Astrocyte of the cerebellum (primary cell): ENCODE measurements at regions not wholly inside any gene's neighbourhood (a gene's known extent, or its start where the extent isn't known, plus 50 kb on each side); places are given as distances from the start of the nearest gene placed in this dataset.

ENCODE experiments used
- DNase-seq: peaks from one replicate; pipeline ENCODE4 v3.0.0-alpha.2; 2011; ENCODE audit warnings: low read depth
- H3K4me3 ChIP-seq: 2 replicates; pipeline ENCODE4 v1.5.1; 2011; ENCODE audit warnings: mild to moderate bottlenecking, low read depth, low read length, moderate library complexity
- in situ Hi-C: cut with HindIII; loops from 2 replicates; pipeline ENCODE4 v1.10.0; 2017; ENCODE audit warnings: low sequenced_read_pairs
- TF ChIP-seq, protein P1 (sequence below): IDR thresholded peaks from 2 replicates; pipeline ENCODE4 v1.5.1; 2012; ENCODE audit warnings: low read length, low read depth, moderate library complexity, mild to moderate bottlenecking; ENCODE audit errors: missing control alignments

DNA sequence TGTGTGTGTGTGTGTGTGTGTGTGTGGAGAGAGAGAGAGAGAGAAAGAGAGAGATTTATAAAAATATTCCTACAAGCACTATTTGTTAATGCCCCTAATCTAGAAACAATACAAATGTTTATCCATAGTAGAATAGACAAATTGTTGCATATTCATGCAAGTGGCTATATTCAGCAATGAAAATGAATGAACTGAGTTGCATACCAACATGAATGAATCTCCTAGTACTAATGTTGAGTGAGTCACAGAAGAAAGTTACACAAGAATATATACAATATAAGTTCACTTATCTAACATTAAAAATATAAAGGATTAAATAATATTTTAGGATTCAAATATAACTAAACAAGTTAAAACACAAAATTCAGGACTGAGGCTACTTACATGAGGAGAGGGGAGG lies 456.8 kb upstream of the AMOT start:
- in situ Hi-C loops = no loop called here
- TF ChIP-seq, protein P1, sequence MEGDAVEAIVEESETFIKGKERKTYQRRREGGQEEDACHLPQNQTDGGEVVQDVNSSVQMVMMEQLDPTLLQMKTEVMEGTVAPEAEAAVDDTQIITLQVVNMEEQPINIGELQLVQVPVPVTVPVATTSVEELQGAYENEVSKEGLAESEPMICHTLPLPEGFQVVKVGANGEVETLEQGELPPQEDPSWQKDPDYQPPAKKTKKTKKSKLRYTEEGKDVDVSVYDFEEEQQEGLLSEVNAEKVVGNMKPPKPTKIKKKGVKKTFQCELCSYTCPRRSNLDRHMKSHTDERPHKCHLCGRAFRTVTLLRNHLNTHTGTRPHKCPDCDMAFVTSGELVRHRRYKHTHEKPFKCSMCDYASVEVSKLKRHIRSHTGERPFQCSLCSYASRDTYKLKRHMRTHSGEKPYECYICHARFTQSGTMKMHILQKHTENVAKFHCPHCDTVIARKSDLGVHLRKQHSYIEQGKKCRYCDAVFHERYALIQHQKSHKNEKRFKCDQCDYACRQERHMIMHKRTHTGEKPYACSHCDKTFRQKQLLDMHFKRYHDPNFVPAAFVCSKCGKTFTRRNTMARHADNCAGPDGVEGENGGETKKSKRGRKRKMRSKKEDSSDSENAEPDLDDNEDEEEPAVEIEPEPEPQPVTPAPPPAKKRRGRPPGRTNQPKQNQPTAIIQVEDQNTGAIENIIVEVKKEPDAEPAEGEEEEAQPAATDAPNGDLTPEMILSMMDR = no peak
- no peak for DNase-seq
- no peak overlapping the region for H3K4me3 ChIP-seq

DNA sequence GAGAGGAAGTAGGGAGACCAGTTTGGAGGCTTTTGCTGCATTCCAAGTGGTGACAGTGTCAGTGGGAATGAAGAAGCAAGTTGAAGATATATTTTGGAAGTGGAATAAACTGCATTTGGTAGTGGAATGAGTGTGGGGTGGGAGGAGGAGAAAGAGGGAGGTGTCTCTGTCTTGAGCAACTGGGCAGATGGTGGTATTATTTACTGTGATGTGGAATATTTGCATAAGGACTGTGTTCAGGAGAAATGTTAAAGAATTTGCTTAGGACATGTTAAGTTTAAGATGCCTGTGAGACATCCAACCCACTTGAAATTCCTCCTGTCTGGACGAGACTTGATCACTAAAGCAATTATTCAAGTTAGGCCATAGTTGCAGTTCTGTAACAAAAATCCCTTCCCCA lies 448.9 kb upstream of the AMOT start:
- DNase-seq = no peak
- in situ Hi-C loops = no loop called here
- TF ChIP-seq, protein P1 = no peak
- no peak overlapping the region for H3K4me3 ChIP-seq

- no peak for DNase-seq
- TF ChIP-seq, protein P1 = no peak
- H3K4me3 ChIP-seq = no peak overlapping the region
- in situ Hi-C loops = no loop called here
Measured at GRCh38 chrX:113287761-113288160, 447.1 kb upstream of the AMOT start.

DNA sequence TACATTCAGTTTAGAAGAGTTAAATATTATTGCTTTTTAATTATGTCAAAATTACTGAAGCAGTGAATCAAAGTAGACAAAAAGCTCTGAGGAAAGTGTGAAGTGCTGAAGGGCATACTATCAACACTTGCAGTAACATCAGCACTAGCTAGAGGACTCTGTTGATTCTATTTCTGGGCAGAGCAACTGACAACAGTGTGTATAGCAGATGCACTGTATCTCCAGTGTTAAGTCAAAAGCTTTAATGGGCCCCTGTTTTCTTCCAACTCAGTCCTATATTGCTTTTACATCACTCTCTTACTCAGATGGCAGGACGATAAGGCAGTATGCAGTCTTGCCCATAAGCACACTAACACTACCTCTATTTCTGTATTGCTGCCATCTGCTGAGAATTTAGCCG lies 435.2 kb upstream of the AMOT start:
- in situ Hi-C loops = no loop called here
- DNase-seq = no peak
- H3K4me3 ChIP-seq = no peak overlapping the region
- TF ChIP-seq, protein P1 = no peak

DNA sequence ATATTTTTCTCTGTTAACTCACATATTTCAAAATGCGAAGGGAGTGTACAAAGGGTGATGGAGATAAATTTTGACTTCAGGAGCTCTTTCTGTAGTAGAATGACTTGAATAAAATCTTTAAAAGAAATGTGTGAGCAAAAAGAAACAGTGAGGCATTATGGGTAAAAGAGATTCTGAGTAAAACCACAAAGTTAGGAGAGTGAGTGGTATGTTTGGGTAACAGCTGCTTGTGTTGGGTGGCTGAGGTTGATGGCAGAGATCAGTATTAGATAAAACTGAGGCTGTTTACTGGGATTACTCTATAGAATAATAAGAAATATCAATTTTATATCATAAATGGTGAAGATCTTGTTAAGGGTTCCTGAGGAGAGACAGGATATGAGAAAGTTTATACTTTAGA lies 434.2 kb upstream of the AMOT start:
- no peak for DNase-seq
- H3K4me3 ChIP-seq = no peak overlapping the region
- in situ Hi-C loops = no loop called here
- TF ChIP-seq, protein P1 = no peak

- H3K4me3 ChIP-seq = no peak overlapping the region
- in situ Hi-C loops = no loop called here
- TF ChIP-seq, protein P1 = no peak
- no peak for DNase-seq
Measured at GRCh38 chrX:113274345-113274744, 433.7 kb upstream of the AMOT start.

DNA sequence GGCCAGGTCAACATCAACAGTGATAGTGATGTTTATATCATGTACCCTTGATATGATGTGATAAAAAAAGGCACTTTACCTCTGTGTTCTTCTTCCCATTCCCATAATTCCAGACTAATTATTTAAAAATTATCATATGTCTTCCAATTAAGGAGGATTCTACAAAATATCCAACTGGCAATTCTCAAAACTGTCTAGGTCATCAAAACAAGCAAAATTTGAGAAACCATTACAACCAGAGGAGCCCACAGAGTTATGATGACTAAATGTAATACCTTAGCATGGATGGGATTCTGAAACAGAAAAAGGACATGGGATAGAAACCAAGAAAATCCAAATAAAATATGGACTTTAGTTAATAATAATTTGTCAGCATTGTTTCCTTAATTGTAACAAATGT lies 428.6 kb upstream of the AMOT start:
- TF ChIP-seq, protein P1 = no peak
- H3K4me3 ChIP-seq = no peak overlapping the region
- DNase-seq = no peak
- in situ Hi-C loops = no loop called here
